ENCODE measurements at regions not wholly inside any gene's neighbourhood (a gene's known extent, or its start where the extent isn't known, plus 50 kb on each side); places are given as distances from the start of the nearest gene placed in this dataset.
"Not testable (repeated sequence)": the region's sequence is repeated elsewhere in the genome, so short reads cannot be mapped to it uniquely, and the experiment has no call there.

DNA sequence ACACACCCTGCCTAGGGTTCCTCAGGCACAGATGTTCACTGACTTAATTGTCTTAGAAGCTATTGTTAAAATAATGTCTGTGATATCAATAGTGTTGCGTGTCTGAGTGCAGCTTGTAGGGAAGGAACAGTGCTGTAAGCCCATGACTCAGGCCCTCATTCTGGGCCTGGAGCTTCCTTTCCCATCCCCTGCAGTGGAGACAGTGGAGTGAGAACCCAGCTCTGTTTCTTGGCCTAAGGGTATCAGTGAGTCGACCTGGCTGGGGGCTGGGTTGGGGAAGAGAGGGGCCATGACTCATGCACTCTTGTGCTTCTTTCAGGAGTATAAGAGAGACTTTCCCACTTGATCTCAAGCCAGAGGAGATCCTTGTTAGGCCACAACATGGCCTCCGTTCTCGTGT lies 106.8 kb downstream of the HRH4 start:
- DNase-seq, result peak; percentile 46

DNA sequence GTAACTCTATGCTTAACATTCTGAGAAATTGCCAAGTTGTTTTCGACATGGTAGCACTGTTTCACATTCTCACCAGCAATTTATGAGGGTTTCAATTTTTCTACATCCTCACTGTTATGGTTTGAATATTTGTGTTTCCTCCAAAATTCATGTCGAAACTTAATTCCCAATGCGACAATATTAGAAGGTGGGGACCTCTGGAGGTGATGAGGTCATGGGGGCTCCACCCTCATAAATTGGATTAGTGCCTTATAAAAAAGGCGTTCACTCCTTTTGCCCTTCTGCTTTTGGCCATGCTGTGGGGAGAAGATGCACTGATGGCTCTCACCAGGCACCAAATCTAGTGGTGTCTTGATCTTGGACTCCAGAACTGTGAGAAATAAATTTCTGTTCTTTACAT lies 110.3 kb downstream of the HRH4 start:
- DNase-seq, result no peak

DNA sequence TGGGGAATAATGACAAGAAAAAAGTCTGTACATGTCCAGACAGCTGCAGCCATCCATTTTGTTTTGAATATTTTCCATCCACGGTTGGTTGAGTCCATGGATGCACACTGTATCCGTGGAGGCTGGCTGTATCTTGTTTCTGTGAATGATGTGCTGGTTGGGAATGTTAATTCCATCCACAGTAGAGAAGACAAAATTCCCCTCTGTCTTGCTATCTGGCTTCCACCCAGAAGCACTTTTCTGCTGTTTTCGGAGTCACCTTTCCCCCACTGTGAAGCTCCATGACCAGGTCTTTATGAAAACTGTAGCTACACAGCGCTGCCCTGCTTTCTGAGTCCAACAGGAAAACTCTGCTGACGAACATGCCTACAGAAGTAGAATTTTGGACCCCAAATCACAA lies 122.3 kb downstream of the HRH4 start:
- DNase-seq, result peak; percentile 45

DNA sequence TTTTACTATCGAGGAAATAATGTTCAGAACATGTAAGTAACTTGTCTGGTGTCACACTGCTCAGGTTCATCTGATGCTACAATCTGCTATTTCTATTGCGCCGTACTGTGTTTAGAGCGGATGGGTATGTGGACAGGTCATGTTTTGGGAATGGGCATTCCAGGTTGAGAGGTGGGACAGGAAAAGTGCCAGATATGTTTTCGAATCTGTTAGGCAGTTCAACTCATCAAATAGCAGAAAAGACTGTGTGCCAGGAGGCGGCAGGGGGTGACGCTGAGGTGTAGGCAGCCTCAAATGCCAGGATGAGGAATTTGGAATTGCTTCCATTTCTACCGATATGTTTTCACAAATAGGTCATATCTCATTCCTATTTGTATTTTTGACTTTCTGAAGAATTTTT lies 123.8 kb downstream of the HRH4 start:
- no peak for DNase-seq

DNA sequence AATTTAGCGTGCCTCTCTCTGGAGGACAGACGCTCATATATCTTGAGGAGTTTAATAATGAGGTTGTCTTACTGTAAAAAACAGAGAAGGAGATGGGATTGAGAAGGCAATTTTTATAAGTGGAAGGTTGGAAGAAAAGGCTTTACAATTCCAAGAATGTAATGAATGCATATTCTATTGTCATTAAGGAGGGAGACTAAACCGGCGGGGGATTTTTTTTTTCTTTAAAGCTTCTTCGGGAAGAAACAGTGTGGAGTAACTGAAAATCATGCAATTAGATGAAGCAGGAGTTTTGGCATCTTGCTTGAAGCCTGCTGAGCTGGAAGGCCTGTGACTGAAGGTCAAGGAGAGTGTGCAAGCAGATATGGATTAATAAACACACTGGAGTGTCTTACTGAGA lies 124.4 kb downstream of the HRH4 start:
- no peak for DNase-seq

DNA sequence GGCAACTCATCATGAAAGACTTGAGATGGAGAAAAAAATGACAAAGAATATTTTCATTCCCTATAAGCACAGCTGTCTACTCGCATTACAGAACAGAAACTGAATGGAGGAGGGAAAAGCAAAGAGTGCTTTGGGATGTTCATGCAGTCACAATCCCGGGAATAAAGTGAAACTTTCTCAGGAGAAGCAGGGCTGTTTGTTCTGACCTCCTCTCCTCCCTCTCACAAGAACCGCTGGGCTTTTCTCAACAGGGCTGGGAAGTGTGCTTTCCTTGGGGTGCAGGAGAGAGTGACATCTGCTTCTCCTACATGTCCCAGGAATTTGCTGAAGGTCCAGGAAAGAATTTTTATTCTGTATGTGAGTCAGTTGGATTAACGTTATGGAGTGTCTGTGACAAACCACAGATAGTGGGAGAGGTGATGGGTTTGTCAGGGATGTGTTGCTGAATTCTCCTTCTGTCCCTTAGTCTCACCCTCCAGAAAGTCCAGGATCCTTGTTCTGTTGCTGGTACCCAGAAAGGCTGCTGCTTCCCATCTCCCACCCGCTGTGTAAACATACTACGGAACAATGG lies 125.6 kb downstream of the HRH4 start:
- DNase-seq, result no peak

DNA sequence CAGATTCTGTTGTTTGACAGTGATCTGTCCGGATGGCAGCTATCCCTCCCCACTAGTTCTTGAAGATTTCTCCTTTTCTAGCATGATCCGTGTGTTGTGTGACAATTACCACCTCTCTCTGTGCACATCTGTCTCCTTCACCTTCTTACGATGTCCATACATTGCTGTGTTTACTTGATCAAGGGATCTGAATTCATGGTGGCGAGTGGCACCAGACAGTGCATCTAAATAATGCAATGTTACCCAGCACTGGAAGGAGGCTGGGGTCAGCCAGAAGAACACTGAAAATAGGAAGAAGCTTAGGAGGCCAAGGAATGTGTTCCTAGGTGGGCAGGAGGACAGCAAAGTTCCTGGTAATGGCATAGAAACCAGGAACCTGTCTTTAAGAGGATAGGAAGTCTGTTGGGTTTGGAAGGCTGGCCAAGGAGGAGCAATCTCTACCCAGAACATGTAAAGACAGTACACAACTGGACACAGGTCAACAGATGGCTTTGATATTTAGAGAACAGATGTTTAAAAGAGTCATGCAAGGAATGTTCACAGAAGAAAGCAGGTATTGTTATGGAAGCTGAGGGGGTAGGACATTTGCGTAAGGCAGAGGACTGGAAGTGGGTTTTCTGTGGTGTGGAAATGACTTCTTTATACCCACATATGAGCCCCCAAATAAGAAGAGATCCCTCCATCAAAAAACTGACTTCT lies 126.4 kb downstream of the HRH4 start:
- peak; percentile 20 for DNase-seq

DNA sequence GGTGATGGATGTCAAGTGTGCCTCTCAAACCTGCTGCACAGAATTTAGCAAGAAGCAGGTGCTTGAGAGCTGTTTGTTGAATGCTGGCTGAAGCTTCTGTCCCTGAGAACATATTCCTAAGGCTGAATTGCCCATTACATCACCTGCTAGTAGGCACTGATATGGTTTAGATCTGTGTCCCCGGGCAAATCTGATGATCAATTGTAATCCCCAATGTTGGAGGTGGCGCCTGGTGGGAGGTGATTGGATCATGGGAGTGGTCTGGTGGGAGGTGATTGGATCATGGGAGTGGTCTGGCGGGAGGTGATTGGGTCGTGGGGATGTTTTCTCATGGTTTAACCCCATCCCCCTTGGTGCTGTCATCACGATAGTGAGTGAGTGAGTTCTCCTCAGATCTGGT lies 128.0 kb downstream of the HRH4 start:
- DNase-seq, result no peak

DNA sequence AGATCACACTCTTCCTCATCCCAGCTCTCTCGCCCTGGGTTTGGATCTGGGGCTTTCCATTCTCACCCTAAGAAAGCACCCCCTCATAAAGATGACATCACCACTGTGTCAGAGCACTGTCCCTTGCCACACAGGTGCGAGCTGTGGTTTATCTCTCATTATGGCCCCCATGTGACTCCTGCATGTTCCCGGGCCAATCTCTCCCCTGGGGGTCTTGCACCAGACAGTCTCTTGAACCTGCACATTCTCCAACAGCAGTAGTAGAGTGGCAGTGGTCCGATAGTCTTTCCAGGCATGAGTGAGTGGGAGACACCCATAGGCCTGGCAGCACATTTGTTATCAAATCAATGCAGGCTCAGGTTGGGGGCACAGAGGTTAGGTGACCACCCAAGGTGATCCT lies 130.5 kb downstream of the HRH4 start:
- DNase-seq, result no peak

DNA sequence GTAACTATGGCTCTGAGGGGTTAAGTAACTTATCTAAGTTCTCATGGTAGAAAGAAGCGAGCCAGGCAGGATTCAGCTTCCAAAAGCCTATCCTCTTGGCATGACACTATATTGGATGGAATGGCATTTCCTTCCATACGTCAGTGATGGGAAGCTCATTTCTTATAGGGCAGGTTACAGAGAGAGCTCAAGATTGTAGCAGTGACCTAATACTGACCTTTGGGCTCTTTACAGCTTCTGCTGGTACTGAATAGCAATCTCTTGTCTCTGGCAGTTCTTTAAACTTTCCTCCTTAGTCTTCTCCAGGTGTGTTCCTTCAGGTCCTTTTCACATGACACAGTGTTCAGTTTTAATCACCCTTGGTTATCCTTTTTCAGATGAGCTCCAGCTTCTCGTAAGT lies 133.0 kb downstream of the HRH4 start:
- DNase-seq, result no peak

DNA sequence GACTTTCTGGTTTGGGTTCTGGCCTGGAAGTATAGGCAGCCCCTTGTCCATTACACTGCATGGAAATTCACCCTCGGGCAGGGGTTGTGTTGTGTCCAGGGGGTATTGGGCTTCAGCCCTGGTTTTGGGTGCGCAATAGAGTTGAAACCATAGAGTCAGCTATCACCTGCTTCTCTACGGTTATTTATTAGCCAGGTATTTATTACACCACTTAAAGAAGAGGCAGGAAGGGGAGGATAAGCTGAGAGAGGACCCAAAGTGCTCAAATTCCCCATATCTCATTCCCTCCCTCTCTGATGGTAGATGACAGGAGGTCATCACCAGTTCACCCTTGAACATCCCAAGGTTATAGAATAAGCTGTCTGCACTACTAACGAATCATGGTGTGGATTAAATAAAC lies 133.4 kb downstream of the HRH4 start:
- no peak for DNase-seq

DNA sequence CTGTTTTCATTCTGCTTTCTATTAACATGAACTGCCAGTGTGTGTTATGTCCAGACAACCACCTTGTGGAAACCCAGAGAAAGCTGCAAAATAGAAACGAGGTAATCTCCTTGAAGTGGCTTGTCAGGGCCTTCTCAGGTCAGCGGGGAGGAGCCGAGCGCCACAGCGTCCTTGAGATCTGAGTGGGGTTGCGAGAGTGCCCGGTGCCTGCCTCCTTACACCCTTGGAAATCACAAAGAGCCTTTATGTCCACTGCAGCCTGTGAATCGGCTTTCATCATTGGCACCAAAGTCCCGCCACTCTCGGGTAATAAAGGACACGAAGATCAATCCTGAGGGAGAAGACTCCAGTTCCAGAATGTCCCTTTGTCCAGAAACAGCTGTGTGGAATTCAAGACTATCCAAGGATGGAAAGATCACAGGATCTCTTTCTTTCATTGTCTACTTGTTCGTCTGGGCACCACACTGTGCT lies 135.2 kb downstream of the HRH4 start:
- no peak for DNase-seq

DNA sequence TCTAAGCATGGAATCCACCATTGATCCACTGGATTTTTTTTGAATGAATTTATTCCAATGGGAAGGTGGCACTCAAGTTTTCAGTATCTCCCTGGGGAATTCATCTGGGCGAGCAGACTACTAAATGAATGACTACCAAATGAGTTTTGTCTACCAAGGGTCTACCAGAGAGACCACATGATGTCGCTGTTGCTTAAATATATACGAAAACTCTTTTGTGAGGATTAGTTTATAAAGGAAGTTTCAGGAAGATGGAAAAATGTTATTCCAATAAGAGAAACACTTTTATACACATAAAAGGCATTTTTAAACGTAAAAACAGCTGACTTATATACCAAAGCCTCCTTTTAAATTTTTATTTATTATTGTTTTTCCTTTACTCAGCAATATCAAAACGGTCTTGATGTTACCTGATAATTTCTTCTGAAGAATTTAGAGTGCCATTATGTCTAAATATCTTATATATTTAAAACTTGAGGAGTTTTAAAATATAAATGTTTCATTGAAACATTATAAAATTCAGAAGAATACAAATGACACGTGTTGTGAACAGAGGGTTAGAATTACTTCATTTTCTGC lies 139.7 kb downstream of the HRH4 start:
- DNase-seq, result peak; percentile 92

DNA sequence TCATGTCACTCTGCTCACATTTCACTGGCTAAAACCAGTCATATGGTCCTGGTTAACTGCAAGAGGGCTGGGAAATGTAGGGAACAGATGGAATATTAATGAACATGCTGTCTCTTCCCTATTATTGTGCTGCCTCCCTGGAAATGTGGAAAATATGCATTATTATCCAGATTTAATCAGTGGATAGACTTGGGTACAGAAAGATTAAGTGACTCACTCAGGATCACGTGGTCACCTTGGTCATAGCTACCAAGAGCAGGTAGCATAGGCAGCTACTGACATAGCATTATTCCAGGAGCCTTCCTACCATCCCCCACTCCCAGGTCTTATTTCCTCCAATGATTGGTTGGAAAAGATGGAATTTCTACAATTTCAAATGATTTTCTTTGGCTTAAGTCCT lies 141.1 kb downstream of the HRH4 start:
- peak; percentile 69 for DNase-seq

DNA sequence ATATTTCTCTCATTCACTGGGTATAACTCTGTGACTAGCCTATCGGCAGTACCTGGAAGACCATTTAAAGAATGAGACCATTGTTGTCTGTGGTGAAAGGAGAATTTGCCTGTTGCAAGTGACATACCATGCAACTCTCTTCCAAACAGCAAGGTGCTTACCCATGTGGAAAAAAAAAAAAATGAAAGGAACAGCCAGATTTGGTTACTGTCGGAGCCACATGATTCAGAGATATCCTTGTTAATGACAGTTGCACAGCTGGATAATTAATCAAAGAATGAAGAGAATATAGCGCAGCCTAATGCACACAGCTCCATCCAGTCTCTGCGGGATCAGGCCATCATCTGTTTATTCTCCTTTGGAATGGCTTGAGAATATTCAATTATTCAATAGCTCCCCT lies 141.8 kb downstream of the HRH4 start:
- DNase-seq, result peak; percentile 89

DNA sequence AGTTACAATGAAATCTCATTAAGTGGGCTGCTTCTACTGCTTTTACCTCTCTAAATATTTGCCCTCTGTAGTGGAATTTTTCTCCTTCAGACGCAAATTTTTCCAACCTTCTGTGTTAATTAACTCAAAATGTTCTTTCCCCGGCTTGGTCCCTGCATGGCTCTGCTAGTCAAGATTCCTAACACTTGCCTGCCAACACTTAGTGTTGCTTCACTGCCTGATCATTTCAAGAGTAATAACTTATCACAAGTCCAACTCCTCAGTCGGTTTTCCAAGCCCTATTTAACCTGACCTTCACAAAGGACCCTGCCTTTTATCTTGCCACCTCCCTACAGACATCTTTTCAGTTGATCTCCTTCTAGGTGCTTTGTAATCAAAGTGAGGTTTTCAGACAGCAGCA lies 142.7 kb downstream of the HRH4 start:
- DNase-seq, result no peak

DNA sequence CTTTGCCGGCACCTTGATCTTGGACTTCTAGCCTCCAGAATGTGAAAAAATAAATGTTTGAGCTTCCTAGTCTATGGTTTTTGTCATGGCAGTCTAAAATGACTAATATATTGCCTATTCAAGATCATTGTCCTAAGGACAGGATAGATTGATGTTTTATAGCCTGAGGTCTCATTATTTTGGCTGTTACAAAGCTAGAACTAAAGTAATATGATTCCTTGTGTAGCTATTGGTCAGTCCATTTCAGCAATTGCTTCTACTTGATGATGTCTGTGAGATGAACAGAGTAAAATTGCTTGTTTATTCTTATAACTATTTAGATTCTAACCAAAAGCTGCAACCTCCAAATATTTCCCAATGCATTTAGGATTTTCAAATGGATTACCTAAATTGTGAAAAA lies 145.0 kb downstream of the HRH4 start:
- peak; percentile 48 for DNase-seq

DNA sequence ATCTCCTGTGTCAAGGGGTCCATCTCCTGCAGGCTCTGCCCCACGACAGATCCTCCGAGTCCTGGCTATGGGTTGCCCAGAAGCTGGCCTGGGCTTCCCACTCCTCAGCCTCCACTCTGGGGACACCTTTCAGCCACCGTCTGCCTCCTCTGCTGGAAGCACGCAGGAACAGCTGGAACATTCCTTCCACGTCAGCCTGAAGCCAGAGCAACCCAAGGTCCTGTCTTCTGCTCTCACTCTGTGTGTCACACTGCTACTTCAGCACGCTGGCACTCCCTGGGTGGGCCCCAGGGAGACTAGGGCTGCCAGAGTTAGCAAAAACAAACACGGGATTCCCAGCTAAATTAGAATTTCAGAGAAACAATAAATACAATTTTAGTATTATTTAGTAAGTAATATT lies 148.8 kb downstream of the HRH4 start:
- DNase-seq, result no peak

DNA sequence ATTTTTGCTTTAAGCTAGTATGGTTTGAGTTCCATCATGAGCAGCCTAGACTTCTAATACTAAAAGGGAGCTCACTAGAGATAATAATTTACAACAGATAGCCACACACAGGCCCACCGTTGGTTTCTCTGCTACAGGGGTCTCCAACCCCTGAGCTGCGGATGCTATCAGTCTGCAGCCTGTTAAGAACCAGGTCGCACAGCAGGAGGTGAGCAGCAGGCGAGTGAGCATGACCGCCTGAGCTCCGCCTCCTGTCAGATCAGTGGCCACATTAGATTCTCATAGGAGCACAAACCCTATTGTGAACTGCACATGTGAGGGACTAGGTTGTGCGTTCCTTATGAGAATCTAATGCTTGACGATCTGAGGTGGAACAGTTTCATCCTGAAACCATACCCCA lies 150.6 kb downstream of the HRH4 start:
- peak; percentile 22 for DNase-seq

DNA sequence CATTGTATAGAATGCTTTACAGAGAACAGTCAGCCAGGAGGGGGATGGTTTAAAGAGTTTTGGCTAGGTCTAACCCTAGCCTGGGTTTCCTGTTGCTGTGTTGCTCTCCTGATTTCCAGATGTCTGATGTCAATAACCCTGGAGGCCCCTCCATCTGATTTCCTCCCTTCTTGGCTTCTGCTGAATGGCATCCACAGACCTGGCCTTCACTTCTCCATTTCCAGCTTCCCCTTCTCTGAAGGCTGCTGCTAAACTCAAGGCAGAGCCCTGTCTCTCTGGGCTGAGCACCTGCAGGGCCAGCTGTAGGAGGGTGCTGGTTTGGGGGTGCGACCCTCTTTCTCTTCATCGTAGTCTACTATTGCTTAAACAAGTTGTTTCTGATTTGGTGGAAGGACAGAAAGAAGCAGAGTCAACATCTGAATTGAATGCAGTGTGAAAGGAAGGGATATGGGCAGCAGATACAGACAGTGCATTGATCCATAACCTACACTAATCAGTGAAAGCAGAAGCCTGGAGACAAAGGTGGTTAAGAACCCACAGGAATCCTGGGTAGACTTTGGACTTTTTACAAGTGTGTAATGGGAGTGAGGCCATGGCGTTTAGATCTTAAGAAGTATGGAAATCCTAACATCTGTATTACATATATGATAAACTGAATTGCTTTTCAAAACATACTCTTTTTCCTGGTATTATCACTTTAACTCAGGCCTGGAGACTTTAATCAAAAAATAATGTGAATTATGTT lies 153.6 kb downstream of the HRH4 start:
- no peak for DNase-seq

DNA sequence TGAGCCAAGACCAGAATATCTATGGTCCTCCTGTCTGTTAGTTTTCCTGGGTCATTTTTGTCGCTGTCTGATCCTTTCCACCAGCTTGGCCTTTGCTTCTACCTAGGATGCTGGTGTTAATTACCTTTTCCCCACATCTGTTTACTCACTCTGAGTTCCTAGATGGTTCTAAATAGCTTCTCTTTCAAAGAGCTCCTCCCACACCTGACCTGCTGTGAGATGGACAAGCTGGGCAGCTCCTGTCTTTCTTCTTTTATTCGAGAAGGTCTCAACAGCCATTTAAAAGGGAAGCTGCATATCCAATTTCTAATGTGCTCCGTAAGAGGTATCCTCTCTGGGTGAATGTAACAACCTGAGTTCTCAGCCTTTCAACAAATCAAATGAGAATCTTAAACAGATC lies 156.2 kb downstream of the HRH4 start:
- DNase-seq, result peak; percentile 98

DNA sequence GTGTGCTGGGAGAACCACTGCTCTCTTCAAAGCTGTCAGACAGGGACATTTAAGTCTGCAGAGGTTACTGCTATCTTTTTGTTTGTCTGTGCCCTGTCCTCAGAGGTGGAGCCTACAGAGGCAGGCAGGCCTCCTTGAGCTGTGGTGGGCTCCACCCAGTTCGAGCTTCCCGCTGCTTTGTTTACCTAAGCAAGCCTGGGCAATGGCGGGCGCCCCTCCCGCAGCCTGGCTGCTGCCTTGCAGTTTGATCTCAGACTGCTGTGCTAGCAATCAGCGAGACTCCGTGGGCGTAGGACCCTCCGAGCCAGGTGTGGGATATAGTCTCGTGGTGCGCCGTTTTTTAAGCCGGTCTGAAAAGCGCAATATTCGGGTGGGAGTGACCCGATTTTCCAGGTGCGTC lies 164.0 kb downstream of the HRH4 start:
- DNase-seq, result not testable (repeated sequence)

DNA sequence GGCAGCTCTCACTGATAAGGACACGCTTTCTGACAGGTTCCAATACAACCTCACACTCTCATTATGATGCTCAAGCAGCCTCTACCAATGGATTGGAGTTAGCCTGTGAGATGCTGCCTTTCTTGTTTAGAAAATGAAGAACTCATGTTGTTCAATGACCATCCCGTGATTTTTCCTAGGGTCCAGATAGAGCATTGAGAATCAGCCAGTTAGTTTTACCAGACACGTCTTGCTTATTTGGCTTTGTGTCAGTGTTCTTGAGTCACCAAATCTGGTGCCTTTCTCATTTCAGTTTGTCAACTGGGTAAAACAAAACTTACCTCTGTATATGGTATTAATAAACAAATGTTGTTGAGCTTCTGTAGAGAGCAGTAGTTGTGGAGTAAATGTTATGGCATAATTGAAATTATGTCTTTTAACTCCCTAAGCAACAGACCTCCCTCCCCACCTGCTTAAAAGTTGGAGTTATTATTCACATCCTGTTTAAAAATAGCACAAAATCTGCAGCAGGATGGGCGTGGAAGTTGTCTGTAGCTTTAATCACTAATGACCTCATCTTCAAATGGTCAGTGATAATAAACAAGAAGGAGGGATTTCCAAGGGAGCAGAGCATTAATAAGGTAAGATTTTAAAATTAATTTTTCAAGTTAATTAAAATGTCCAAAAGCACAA lies 167.3 kb downstream of the HRH4 start:
- DNase-seq, result no peak

Measured in NCI-H69 (cell line).